HEK293 (cell line): ENCODE measurements at regions not wholly inside any gene's neighbourhood (a gene's known extent, or its start where the extent isn't known, plus 50 kb on each side); places are given as distances from the start of the nearest gene placed in this dataset.

Experiments used
- CTCF ChIA-PET: fragments of 350-600 bp; formaldehyde crosslinking; extraction: SDS; loops from one replicate; lab custom pipeline; 2021; ENCODE audit warnings: antibody characterized with exemption; lab: Yijun Ruan, JAX
- POLR2A ChIA-PET: fragments of 300-600 bp; formaldehyde crosslinking; extraction: SDS; loops from one replicate; lab custom pipeline; 2020; ENCODE audit warnings: antibody characterized with exemption, inconsistent platforms; lab: Yijun Ruan, JAX
- H3K27ac ChIP-seq: fragments of 200-500 bp; sonication (Bioruptor generic); 2 replicates; pipeline ENCODE4 v1.5.1; 2014; ENCODE audit warnings: low read depth, low read length, control low read depth, inconsistent platforms; ENCODE audit errors: extremely low read depth
- H3K36me3 ChIP-seq, 2 experiments: fragments of 200-500 bp in 1 of 2; sonication (Bioruptor generic) in 1 of 2; 1 replicate in 1 of 2; 2 replicates in 1 of 2; pipeline ENCODE4 v1.5.1; 2014 to 2017; ENCODE audit warnings: inconsistent platforms in 2 of 2, low read length in 2 of 2; ENCODE audit not compliant: control insufficient read depth in 2 of 2, insufficient read depth in 1 of 2
- H3K4me1 ChIP-seq: fragments of 200-500 bp; sonication (Bioruptor generic); 2 replicates; pipeline ENCODE4 v1.5.1; 2014; ENCODE audit warnings: mild to moderate bottlenecking, low read length, inconsistent platforms; ENCODE audit not compliant: control insufficient read depth, insufficient read depth
- H3K4me3 ChIP-seq: 2 replicates; pipeline ENCODE4 v1.5.1; 2011; ENCODE audit warnings: low read depth, mild to moderate bottlenecking, control low read depth, low read length, moderate library complexity
- H3K9me3 ChIP-seq: fragments of 200-500 bp; sonication (Bioruptor generic); 2 replicates; pipeline ENCODE4 v1.5.1; 2014; ENCODE audit warnings: low read depth, low read length, inconsistent platforms; ENCODE audit not compliant: control insufficient read depth, insufficient read depth
- BCL11B ChIP-seq: fragments of 450-650 bp; formaldehyde crosslinking; IDR thresholded peaks from 2 replicates; pipeline ENCODE4 v1.5.1; 2016; ENCODE audit warnings: low read depth, missing biosample characterization, missing genetic modification characterization
- FEZF1 ChIP-seq: fragments of 450-650 bp; formaldehyde crosslinking; IDR thresholded peaks from 2 replicates; pipeline ENCODE4 v1.5.1; 2016; ENCODE audit warnings: missing biosample characterization, missing genetic modification characterization
- GFI1B ChIP-seq: fragments of 450-650 bp; formaldehyde crosslinking; IDR thresholded peaks from 2 replicates; pipeline ENCODE4 v1.5.1; 2016; ENCODE audit warnings: missing biosample characterization, missing genetic modification characterization
- GLI2 ChIP-seq: fragments of 450-650 bp; formaldehyde crosslinking; IDR thresholded peaks from 2 replicates; pipeline ENCODE4; 2017; ENCODE audit warnings: missing biosample characterization, missing genetic modification characterization, low read depth, borderline replicate concordance
- GLI4 ChIP-seq: fragments of 450-650 bp; formaldehyde crosslinking; IDR thresholded peaks from 2 replicates; pipeline ENCODE4 v1.5.1; 2016; ENCODE audit warnings: missing biosample characterization, missing genetic modification characterization
- KLF7 ChIP-seq: fragments of 450-650 bp; formaldehyde crosslinking; IDR thresholded peaks from 2 replicates; pipeline ENCODE4 v1.5.1; 2016; ENCODE audit warnings: missing biosample characterization, missing genetic modification characterization, borderline replicate concordance
- KLF9 ChIP-seq: fragments of 450-650 bp; formaldehyde crosslinking; IDR thresholded peaks from 2 replicates; pipeline ENCODE4 v1.5.1; 2016; ENCODE audit warnings: missing biosample characterization, missing genetic modification characterization, low read depth
- PATZ1 ChIP-seq: fragments of 450-650 bp; formaldehyde crosslinking; IDR thresholded peaks from 2 replicates; pipeline ENCODE4 v1.5.1; 2016; ENCODE audit warnings: missing biosample characterization, missing genetic modification characterization
- RBAK ChIP-seq: fragments of 450-650 bp; formaldehyde crosslinking; IDR thresholded peaks from 2 replicates; pipeline ENCODE4 v1.5.1; 2016; ENCODE audit warnings: missing biosample characterization, missing genetic modification characterization
- SP2 ChIP-seq: fragments of 450-650 bp; formaldehyde crosslinking; IDR thresholded peaks from 2 replicates; pipeline ENCODE4 v1.5.1; 2016; ENCODE audit warnings: missing biosample characterization, missing genetic modification characterization
- ZBTB26 ChIP-seq: fragments of 450-650 bp; formaldehyde crosslinking; optimal IDR thresholded peaks from 2 replicates; pipeline ENCODE3; 2016; ENCODE audit warnings: missing biosample characterization, mild to moderate bottlenecking, missing genetic modification characterization
- ZNF16 ChIP-seq: fragments of 450-650 bp; formaldehyde crosslinking; IDR thresholded peaks from 2 replicates; pipeline ENCODE4 v1.5.1; 2016; ENCODE audit warnings: low read depth, missing biosample characterization, missing genetic modification characterization
- ZNF169 ChIP-seq: fragments of 450-650 bp; formaldehyde crosslinking; IDR thresholded peaks from 2 replicates; pipeline ENCODE4 v1.5.1; 2016; ENCODE audit warnings: missing biosample characterization, missing genetic modification characterization
- ZNF174 ChIP-seq: fragments of 450-650 bp; formaldehyde crosslinking; IDR thresholded peaks from 2 replicates; pipeline ENCODE4 v1.5.0; 2017; ENCODE audit warnings: missing biosample characterization, mild to moderate bottlenecking, missing genetic modification characterization
- ZNF292 ChIP-seq: fragments of 450-650 bp; formaldehyde crosslinking; IDR thresholded peaks from 2 replicates; pipeline ENCODE4 v1.5.1; 2016; ENCODE audit warnings: low read depth, missing biosample characterization, missing genetic modification characterization, borderline replicate concordance
- ZNF302 ChIP-seq: fragments of 450-650 bp; formaldehyde crosslinking; IDR thresholded peaks from 2 replicates; pipeline ENCODE4 v1.5.1; 2016; ENCODE audit warnings: missing biosample characterization, missing genetic modification characterization, low read depth
- ZNF350 ChIP-seq: fragments of 450-650 bp; formaldehyde crosslinking; IDR thresholded peaks from 2 replicates; pipeline ENCODE4 v1.5.0; 2017; ENCODE audit warnings: missing biosample characterization, mild to moderate bottlenecking, missing genetic modification characterization
- ZNF366 ChIP-seq: fragments of 450-650 bp; formaldehyde crosslinking; conservative IDR thresholded peaks from 2 replicates; pipeline ENCODE4 v1.5.1; 2016; ENCODE audit warnings: missing biosample characterization, missing genetic modification characterization
- ZNF391 ChIP-seq: fragments of 450-650 bp; formaldehyde crosslinking; IDR thresholded peaks from 2 replicates; pipeline ENCODE4 v1.5.1; 2016; ENCODE audit warnings: low read depth, missing biosample characterization, missing genetic modification characterization, borderline replicate concordance
- ZNF398 ChIP-seq: fragments of 450-650 bp; formaldehyde crosslinking; IDR thresholded peaks from 2 replicates; pipeline ENCODE4 v1.5.1; 2017; ENCODE audit warnings: missing biosample characterization, missing genetic modification characterization
- ZNF404 ChIP-seq: fragments of 450-650 bp; formaldehyde crosslinking; IDR thresholded peaks from 2 replicates; pipeline ENCODE4 v1.5.1; 2017; ENCODE audit warnings: missing biosample characterization, missing genetic modification characterization
- ZNF423 ChIP-seq: fragments of 450-650 bp; formaldehyde crosslinking; IDR thresholded peaks from 2 replicates; pipeline ENCODE4 v1.5.1; 2016; ENCODE audit warnings: missing biosample characterization, missing genetic modification characterization
- ZNF473 ChIP-seq: fragments of 450-650 bp; formaldehyde crosslinking; IDR thresholded peaks from 2 replicates; pipeline ENCODE4 v1.5.1; 2017; ENCODE audit warnings: missing biosample characterization, missing genetic modification characterization
- ZNF544 ChIP-seq: fragments of 450-650 bp; formaldehyde crosslinking; IDR thresholded peaks from 2 replicates; pipeline ENCODE4 v1.5.0; 2017; ENCODE audit warnings: missing biosample characterization, missing genetic modification characterization
- ZNF549 ChIP-seq: fragments of 450-650 bp; IDR thresholded peaks from 2 replicates; pipeline ENCODE4 v1.5.1; 2018; ENCODE audit warnings: missing biosample characterization, missing genetic modification characterization, mild to moderate bottlenecking, inconsistent platforms, moderate library complexity
- ZNF610 ChIP-seq: fragments of 450-650 bp; formaldehyde crosslinking; IDR thresholded peaks from 2 replicates; pipeline ENCODE4 v1.5.1; 2016; ENCODE audit warnings: missing biosample characterization, missing genetic modification characterization, borderline replicate concordance
- ZNF629 ChIP-seq: fragments of 450-650 bp; formaldehyde crosslinking; IDR thresholded peaks from 2 replicates; pipeline ENCODE4 v1.5.1; 2017; ENCODE audit warnings: missing biosample characterization, missing genetic modification characterization
- ZNF664 ChIP-seq: fragments of 450-650 bp; formaldehyde crosslinking; IDR thresholded peaks from 2 replicates; pipeline ENCODE4 v1.5.1; 2016; ENCODE audit warnings: missing biosample characterization, missing genetic modification characterization
- ZNF707 ChIP-seq: fragments of 450-650 bp; formaldehyde crosslinking; IDR thresholded peaks from 2 replicates; pipeline ENCODE4 v1.5.1; 2016; ENCODE audit warnings: missing biosample characterization, missing genetic modification characterization
- ZNF843 ChIP-seq: fragments of 450-650 bp; formaldehyde crosslinking; IDR thresholded peaks from 2 replicates; pipeline ENCODE4 v1.5.1; 2016; ENCODE audit warnings: missing biosample characterization, missing genetic modification characterization

- TF ChIP-seq GLI4 (tag by site-specific recombination) = no peak
- no peak for TF ChIP-seq SP2 (tag by site-specific recombination)
- no peak for TF ChIP-seq ZNF707 (tag by site-specific recombination)
- no peak for TF ChIP-seq KLF9 (tag by site-specific recombination)
- no peak for TF ChIP-seq ZNF549
- TF ChIP-seq ZNF423 = no peak
- no peak for TF ChIP-seq RBAK (tag by site-specific recombination)
- TF ChIP-seq FEZF1 (tag by site-specific recombination) = 0 out of 2 replicates have a peak, but pooled peaks have one; percentile 21
- TF ChIP-seq ZNF398 (tag by site-specific recombination) = no peak
- TF ChIP-seq ZNF544 = no peak
- no peak for TF ChIP-seq ZNF391 (tag by site-specific recombination)
- TF ChIP-seq ZNF292 (tag by site-specific recombination) = no peak
- no peak for TF ChIP-seq ZNF169 (tag by site-specific recombination)
- no peak for TF ChIP-seq PATZ1 (tag by site-specific recombination)
- TF ChIP-seq GLI2 (tag by site-specific recombination) = no peak
- TF ChIP-seq ZNF174 = no peak
- no peak for TF ChIP-seq ZNF843
- TF ChIP-seq ZNF629 (tag by site-specific recombination) = peak; percentile 29
- no peak for TF ChIP-seq ZNF404 (tag by site-specific recombination)
- TF ChIP-seq ZNF664 = no peak
- TF ChIP-seq ZNF350 (tag by site-specific recombination) = no peak
- no peak for TF ChIP-seq ZNF302 (tag by site-specific recombination)
- no peak for TF ChIP-seq KLF7
- peak; percentile 59 for TF ChIP-seq ZNF366
- TF ChIP-seq, all 188 proteins: peak for 11
Measured at GRCh38 chr20:57071283-57071731, 195.1 kb downstream of the BMP7 start (continued).

GRCh38 chr20:57071954-57072583 is 194.4 kb downstream of the BMP7 start:
- ChIA-PET POLR2A (interaction anchor here (0.7 kb wide), 1 partner anchor 13 kb away, joined by 3 read pairs; no protein-coding TSS in a partner anchor), CTCF (interaction anchor here (0.9 to 1.4 kb wide), 3 partner anchors 10 to 521 kb away, joined by 3 to 6 read pairs (median 6); no protein-coding TSS in a partner anchor)
- TF ChIP-seq BCL11B (no peak), ZBTB26 (no peak), ZNF610 (no peak), ZNF473 (tag by site-specific recombination) (no peak), GFI1B (tag by site-specific recombination) (no peak), ZNF16 (tag by site-specific recombination) (no peak)

More at GRCh38 chr20:57071954-57072583, 194.4 kb downstream of the BMP7 start:
- no peak overlapping the region for H3K27ac ChIP-seq
- no peak overlapping the region for H3K4me3 ChIP-seq
- no peaks in the 10 kb centered on the region for H3K4me1 ChIP-seq
- no peaks in the 10 kb centered on the region for H3K9me3 ChIP-seq
- no peaks in the 10 kb centered on the region for H3K36me3 ChIP-seq
